Dermis microvascular lymphatic vessel endothelial cell (primary cell): ENCODE measurements at regions not wholly inside any gene's neighbourhood (a gene's known extent, or its start where the extent isn't known, plus 50 kb on each side); places are given as distances from the start of the nearest gene placed in this dataset.

Source experiments
- DNase-seq, 2 donors: peaks; one replicate each; pipeline versions ENCODE4 v3.0.0 to v3.0.0-alpha.2; 2010; ENCODE audit warnings: low read depth in 2 of 2

DNA sequence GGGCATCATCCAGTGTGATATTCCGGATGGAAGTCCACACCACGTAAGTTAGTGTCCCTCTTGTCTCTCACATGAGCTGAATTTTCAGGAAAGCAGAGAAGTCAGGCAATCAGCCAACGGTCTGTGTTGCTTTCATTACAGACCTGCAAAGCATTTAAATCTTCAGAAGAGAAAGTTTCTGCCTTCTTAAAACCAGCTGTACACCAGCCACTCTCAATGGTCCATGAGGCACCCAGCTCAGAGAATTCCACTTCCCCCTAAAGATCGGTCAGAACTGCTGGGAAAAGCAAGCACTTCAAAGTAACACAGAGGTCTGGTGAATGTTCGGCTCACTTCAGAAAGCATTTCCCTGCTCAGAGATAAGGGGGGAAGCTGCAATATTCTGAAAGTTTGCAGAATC is 903.7 kb downstream of the EPHA3 start:
- no peak for DNase-seq

DNA sequence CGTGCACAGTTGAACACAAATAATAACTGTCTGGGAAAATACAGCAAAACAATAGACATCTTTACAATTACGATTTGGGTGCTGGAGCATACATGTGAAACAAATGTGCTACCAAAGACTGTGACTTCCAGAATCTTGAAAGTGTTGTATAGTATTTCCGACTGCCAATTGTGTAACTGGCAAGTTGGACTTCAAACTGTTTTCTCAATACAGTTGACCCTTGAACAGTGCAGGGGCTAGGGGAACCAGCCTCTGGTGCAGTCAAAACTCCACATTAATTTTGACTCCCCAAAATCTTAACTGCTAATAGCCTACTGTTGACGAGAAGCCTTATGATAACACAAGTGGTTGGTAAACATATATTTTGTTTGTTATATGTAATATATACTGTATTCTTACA is 904.2 kb downstream of the EPHA3 start:
- DNase-seq: no peak

GRCh38 chr3:90011996-90012395 is 904.6 kb downstream of the EPHA3 start:
- DNase-seq: no peak

DNA sequence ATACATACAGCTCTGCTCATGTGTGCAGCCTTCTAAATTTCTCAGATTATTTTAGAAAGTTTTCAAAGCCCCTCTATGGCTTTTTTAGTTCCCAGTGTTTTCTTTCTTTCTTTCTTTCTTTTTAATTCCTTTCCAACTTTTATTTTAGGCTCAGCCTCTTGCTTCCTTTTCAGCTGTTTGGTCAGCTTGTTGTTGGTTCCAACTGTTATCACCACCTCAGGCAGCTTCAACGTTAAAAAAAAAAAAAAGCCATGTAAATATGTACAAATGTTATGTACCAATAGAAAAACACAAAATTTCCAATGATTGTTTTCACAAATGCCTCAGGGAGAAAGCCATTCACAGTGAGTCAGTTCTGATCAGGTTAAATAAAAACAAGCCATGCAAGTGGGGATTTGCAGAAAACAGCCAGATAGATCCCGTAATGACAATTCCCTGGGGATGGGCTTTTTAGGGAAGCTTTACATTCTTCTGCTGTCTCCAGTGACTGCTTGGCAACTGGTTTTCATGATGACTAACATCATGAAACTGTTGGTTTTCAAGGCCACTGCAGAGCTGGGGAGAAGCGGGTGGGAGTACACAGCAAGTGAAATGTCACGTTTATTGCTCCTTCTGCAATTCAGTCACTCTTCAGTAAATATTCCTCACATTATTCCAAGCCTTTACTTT is 908.4 kb downstream of the EPHA3 start:
- DNase-seq: no peak

- no peak for DNase-seq
Measured at GRCh38 chr3:90016555-90016954, 909.1 kb downstream of the EPHA3 start.

DNA sequence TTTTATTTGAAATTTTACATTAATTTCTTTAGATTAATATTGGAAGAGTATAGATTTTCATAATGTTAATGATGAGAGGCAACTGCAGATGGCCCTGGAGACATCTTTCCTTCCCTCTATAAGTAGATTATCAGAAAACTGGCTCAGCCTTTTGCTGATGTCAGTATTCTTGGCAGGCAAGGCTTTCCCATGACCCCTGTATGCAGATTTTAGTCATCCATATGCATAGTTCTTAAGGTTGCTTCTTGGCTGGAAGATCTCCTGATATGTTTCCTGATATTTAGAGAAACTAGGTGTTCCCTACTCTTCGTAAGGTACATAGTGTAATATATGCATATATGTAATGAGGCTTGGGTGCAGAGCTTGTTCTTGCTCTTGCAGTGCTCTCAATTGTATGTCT is 911.4 kb downstream of the EPHA3 start:
- DNase-seq: no peak

GRCh38 chr3:90025019-90025418 is 917.6 kb downstream of the EPHA3 start:
- DNase-seq: no peak

GRCh38 chr3:90026406-90026805 is 919.0 kb downstream of the EPHA3 start:
- DNase-seq: no peak

DNA sequence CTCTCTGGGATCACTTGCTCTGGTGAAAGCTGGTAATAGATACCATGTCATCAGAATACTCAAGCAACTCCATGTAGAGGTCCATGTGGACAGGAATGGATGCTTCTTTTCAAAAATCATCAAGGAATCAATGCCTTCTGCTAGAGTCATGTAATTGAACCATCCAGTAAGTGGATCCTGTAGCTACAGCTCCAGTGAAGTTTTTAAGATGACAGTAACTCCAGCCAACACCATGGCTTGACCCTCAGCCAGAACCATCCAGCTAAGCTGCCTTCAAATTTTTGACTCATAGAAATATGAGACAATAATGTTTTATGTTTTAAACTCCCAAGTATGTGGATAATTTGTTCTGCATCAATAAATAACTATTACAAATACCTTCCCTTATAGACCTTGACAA is 923.7 kb downstream of the EPHA3 start:
- no peak for DNase-seq

DNA sequence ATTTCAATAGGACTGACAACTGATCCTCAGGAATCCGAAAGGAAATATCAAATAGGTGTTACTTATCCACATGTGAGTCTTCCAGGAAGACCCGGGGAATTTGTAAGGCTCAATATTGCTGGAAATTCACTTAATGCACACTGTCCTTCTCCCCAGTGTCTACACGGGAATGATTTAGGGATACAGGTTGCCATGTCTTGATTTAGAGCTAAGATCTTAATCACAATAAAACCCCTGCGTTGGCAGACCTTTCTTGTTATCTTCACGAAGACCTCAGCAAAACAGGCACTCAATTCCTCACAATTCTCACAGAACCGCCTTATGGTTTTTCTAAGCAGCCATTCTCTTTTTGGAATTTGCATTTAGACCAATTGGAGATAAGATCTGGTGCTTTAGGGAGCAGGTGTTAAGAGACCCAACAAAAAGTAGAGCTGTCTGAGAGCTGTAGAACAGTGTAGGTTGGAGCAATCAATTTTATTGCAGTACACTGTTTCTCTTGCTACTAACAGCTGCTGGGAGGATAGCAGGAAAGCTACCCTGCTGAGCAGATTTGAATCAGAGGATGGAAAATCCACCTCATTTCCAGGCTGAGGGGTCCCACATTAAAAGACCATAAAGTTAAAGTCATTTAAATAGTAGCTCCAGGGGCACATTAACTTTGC is 925.7 kb downstream of the EPHA3 start:
- DNase-seq: no peak

GRCh38 chr3:90034038-90034437 is 926.6 kb downstream of the EPHA3 start:
- DNase-seq: no peak

- DNase-seq: no peak
Measured at GRCh38 chr3:90035643-90036042, 928.2 kb downstream of the EPHA3 start.

DNA sequence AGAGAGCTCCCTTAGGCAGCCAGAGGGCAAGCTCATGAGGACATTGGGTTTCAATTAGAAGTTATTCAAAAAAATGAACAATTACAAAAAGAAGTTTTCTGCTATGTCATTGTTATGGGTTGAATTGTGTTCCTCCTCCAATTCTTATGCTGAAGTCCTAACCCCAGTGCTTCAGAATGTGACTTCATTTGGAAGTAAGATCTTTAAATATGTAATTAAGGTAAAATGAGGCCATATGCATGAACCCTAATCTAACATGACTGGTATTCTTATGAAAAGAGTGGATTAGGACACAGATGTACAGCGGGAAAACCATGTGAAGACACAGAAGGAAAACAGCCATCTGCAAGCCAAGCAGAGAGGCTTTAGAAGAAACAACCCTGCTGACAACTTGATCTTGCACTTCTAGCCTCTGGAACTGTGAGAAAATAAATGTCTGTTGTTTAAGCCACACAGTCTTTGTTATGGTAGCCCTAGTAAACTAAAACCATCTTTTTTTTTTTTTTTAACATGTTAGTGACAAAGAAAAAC is 929.6 kb downstream of the EPHA3 start:
- no peak for DNase-seq

DNA sequence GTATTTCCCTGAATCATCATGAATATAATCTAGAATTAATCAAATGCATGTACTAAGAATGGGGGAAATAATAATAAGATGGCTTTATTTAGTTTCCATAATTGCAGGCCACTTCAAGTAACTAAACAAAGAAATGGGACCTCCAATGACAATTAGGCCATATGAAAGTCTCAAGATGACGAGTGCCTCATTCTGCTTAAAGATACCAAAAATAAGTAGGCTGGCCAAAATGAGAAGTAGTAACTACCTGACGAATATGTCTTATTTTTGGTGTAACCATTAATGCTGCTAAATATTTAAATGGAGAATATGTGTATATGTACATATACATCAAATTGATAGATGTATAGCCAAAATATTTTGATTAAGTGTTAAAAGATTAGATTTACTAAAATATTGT is 932.6 kb downstream of the EPHA3 start:
- no peak for DNase-seq

GRCh38 chr3:90040554-90040953 is 933.1 kb downstream of the EPHA3 start:
- no peak for DNase-seq

GRCh38 chr3:90041995-90042394 is 934.6 kb downstream of the EPHA3 start:
- no peak for DNase-seq

DNA sequence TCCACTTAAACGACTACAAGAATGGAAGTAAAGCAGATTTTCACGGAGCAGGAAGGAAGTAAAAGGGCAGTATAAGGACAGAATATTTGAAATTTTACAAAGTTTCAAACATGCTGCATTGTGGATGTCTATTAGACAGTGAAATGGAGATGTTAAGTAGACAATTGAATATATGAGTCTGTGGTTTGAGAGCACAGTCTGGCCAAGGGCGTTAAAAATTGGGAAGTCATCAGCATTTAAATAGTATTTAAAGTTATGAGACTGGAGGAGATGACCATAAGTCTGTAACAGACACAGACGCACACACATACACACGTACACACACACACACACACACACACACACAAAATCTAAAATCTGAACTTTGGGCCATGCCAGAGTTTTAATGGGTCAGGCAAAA is 935.9 kb downstream of the EPHA3 start:
- no peak for DNase-seq

DNA sequence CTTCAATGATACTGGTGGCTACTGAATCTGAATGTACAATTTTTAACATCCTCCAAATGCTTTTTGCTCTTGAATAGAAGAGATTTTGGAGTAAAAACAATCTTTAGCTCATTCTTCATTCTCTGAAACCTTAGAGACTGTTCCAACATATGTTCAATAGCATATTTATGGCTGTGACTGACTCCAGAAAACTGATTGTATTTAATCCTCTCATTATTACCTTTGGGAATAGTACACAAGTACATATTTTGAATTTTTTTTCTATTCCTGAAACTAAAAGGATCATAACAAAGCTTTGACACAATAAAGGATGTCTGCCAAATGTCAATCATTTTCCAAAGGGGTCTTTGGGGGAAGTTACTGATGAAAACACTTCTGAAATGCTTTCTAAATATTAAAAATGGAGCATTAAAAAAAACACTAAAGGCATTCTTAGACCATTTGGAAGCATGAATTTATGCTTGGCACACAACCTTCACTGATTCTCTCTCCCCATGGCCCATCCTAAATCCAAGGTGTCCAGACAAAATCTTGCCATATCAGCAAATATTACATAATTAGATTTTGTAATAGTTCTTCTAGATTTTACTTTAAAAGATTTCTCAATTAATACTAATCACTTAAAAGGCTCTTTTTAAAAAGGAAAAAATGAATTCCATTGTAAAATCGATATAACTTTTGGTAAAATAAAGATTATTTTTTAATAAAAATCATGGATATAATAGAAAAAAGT is 936.8 kb downstream of the EPHA3 start:
- DNase-seq: no peak

DNA sequence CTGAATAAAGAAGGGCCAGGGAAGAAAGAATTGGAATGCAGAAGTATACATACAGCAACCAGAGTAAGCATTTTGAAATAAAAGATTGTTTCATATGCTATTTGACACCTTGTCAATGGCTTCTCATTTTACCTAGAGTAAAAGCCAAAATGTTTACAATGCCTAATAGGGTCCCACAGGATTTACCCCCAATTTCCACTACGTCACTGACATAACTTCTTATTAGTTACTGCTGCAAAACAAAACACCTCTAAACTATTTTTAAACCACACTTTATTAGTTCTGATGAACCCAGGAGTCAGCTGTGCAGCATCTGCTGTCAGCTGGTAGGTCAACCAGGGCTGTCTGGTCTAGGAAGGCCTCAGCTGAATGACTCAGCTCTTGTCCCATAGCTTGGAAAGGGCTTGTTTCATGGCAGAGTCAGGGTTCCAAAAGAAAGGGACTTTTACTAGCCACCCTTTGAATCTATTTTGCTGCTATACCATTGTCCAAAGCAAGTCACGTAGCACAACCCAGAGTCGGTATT is 945.1 kb downstream of the EPHA3 start:
- DNase-seq: no peak

DNA sequence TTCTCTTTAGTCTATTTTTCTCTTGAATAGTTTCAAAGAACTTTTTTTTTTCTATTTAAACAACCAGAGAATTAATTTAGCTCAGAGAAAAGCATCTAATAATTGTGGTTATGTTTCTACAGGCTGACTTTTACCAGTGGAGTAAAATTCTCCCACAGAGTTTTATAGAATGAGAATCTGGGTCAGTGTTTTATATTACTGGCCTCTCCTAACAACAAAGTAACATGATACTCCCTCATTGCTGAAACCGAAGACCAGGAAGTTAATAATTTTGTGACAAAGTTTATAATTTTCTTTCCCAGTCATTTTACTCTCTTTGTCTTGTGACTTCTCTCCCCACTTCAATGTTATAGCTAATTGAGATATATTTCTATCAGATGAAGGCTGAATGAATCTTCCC is 946.9 kb downstream of the EPHA3 start:
- DNase-seq: no peak

GRCh38 chr3:90055666-90056065 is 948.2 kb downstream of the EPHA3 start:
- DNase-seq: no peak

DNA sequence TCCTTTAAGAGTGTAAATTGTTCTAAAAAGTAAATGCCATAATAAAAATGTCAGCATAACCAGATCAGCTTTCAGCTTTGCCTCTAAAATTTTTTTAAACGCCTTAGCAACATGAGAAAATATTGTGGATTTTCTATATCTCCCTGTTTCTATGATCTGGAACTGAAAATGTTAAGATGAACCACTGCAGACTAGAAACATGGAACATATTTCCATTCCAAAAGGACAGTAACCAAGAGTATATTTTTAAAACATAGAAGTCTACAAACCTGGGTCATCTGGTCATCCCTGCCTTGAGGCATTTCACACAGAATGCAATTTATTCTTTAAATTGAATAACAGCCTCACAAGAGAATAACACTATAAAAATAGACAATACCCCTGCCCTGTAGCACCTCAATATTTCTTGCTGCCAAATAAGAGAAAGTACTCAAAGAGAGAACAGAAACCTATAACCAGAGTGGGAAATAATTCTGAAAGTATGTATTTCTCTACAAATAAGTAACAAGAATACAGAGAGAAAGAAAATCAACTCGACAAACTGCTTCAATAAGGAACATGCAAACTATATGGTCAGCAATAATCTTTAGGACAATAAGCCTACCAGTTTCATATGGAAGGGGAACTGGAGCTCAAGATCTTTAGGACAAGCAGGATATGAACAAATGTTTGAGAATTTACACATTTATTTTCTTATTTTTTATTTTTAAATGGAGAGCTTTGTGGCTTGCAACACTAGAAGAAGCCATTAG is 949.0 kb downstream of the EPHA3 start:
- no peak for DNase-seq
